GM23248 (cell line): ENCODE measurements at regions not wholly inside any gene's neighbourhood (a gene's known extent, or its start where the extent isn't known, plus 50 kb on each side); places are given as distances from the start of the nearest gene placed in this dataset.

Source experiments
- EZH2 ChIP-seq: fragments of 200-600 bp; sonication (generic); IDR thresholded peaks from 2 replicates; pipeline ENCODE4 v1.6.1; 2018; ENCODE audit warnings: antibody characterized with exemption, mild to moderate bottlenecking; ENCODE audit not compliant: insufficient read depth, poor library complexity, severe bottlenecking
- EZH2phosphoT487 ChIP-seq: fragments of 200-600 bp; sonication (generic); IDR thresholded peaks from 2 replicates; pipeline ENCODE4 v1.6.1; 2018; ENCODE audit warnings: antibody characterized with exemption, moderate library complexity, mild to moderate bottlenecking, low read depth; ENCODE audit not compliant: insufficient read depth

DNA sequence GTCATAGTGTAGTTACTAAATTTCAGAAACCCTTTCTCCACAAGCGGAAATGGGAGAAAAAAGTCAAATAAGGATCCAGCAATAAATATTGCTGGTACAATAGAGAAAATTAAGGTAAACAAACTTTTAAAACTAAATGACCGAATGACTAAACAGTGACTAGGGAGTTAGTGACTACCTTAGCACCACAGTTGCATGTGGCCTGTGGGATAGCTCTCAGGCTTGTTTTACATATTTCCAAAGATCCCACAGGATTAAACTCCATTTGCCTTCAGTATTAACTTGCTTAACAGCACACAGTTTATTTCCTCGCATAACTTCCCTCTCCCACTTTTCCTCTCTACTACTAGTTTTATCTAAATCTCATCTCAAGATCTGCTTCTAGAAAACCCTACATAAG, 824.3 kb upstream of the KLHL1 start:
- TF ChIP-seq EZH2 (no peak), EZH2phosphoT487 (no peak)
